Endothelial cell of umbilical vein (primary cell): ENCODE measurements at regions not wholly inside any gene's neighbourhood (a gene's known extent, or its start where the extent isn't known, plus 50 kb on each side); places are given as distances from the start of the nearest gene placed in this dataset.

Source experiments
- BruUV-seq: library from RNA; stranded (reverse); fragments of 400-500 nt; replicated peaks from 2 replicates; lab custom pipeline; 2021; lab: Mats Ljungman, UMichigan
- CTCF ChIA-PET: fragments of 300-600, 350-600 bp; sonication (Branson Sonifier 250); formaldehyde crosslinking; loops from one replicate; lab custom pipeline; 2021; ENCODE audit warnings: antibody characterized with exemption, inconsistent platforms; lab: Charles Lee
- POLR2A ChIA-PET: fragments of 300-600, 350-600 bp; sonication (Branson Sonifier 250); formaldehyde crosslinking; loops from one replicate; lab custom pipeline; 2021; ENCODE audit warnings: antibody characterized with exemption, inconsistent platforms; lab: Charles Lee
- DNase-seq: peaks from one replicate; pipeline ENCODE4 v3.0.0-alpha.2; 2011; ENCODE audit warnings: low read depth, low spot score
- FAIRE-seq: peaks from 2 replicates; lab custom pipeline; 2011; peaks lifted over from hg19 to GRCh38; lab: Jason Lieb, UNC
- H2AFZ ChIP-seq: 2 replicates; pipeline ENCODE4 v1.6.0; 2012; ENCODE audit warnings: low read depth, low read length, control low read depth, inconsistent platforms
- H3K27ac ChIP-seq: 2 replicates; pipeline ENCODE4 v1.5.1; 2011; ENCODE audit warnings: low read depth, mild to moderate bottlenecking, control low read depth, low read length, moderate library complexity; ENCODE audit not compliant: insufficient read depth
- H3K27me3 ChIP-seq, 2 experiments: 2 replicates each; pipeline versions ENCODE4 v1.6.0 to v1.6.1; 2011; ENCODE audit warnings: low read length in 2 of 2, mixed read lengths in 1 of 2; ENCODE audit not compliant: control insufficient read depth in 2 of 2, insufficient read depth in 2 of 2
- H3K36me3 ChIP-seq, 2 experiments: 2 replicates in 1 of 2; 3 replicates in 1 of 2; pipeline ENCODE4 v1.5.1; 2011; ENCODE audit warnings: low read length in 2 of 2, mild to moderate bottlenecking in 1 of 2, moderate library complexity in 1 of 2; ENCODE audit not compliant: control insufficient read depth in 2 of 2, insufficient read depth in 2 of 2; ENCODE audit errors: extremely low read depth in 1 of 2
- H3K4me1 ChIP-seq: 3 replicates; pipeline ENCODE4 v1.5.1; 2011; ENCODE audit warnings: mild to moderate bottlenecking, low read length; ENCODE audit not compliant: control insufficient read depth, insufficient read depth; ENCODE audit errors: extremely low read depth
- H3K4me2 ChIP-seq: 2 replicates; pipeline ENCODE4 v1.6.1; 2011; ENCODE audit warnings: low read length, control low read depth, mixed read lengths; ENCODE audit not compliant: insufficient read depth
- H3K4me3 ChIP-seq, 3 experiments: fragments of 200-600 bp in 1 of 3; sonication (generic), shearing (Covaris generic) in 1 of 3; replicated peaks in 1 of 3; 2 replicates each; pipeline ENCODE4 v1.5.1; 2011 to 2016; ENCODE audit warnings: control low read depth in 3 of 3, low read length in 3 of 3, mild to moderate bottlenecking in 2 of 3, inconsistent platforms in 1 of 3, low read depth in 1 of 3, moderate library complexity in 1 of 3; ENCODE audit not compliant: insufficient read depth in 1 of 3
- H3K79me2 ChIP-seq: 2 replicates; pipeline ENCODE4 v1.6.0; 2012; ENCODE audit warnings: low read length, inconsistent platforms; ENCODE audit not compliant: control insufficient read depth, insufficient read depth
- H3K9ac ChIP-seq: replicated peaks from 2 replicates; pipeline ENCODE3; 2011; ENCODE audit warnings: low read length, control low read depth; ENCODE audit not compliant: insufficient read depth; ENCODE audit errors: extremely low read depth
- H3K9me1 ChIP-seq: replicated peaks from 3 replicates; pipeline ENCODE4 v1.6.0; 2011; ENCODE audit warnings: mild to moderate bottlenecking, low read length; ENCODE audit not compliant: control insufficient read depth, insufficient read depth; ENCODE audit errors: extremely low read depth
- H3K9me3 ChIP-seq: replicated peaks from 2 replicates; pipeline ENCODE4 v1.5.1; 2012; ENCODE audit warnings: low read length, inconsistent platforms; ENCODE audit not compliant: control insufficient read depth, insufficient read depth
- H4K20me1 ChIP-seq: replicated peaks from 2 replicates; pipeline ENCODE3; 2011; ENCODE audit warnings: mild to moderate bottlenecking, low read length; ENCODE audit not compliant: control insufficient read depth, insufficient read depth; ENCODE audit errors: extremely low read depth
- CTCF ChIP-seq, 2 donors: IDR thresholded peaks; 1 replicate in 1 of 2; 2 replicates in 1 of 2; pipeline ENCODE4 v1.5.1; 2011; ENCODE audit warnings: low read length in 2 of 2, mild to moderate bottlenecking in 2 of 2, moderate library complexity in 2 of 2, control low read depth in 1 of 2, inconsistent platforms in 1 of 2, low read depth in 1 of 2; ENCODE audit not compliant: insufficient read depth in 1 of 2; ENCODE audit errors: extremely low read depth in 1 of 2
- EZH2 ChIP-seq: IDR thresholded peaks from 2 replicates; pipeline ENCODE4 v1.6.1; 2012; ENCODE audit warnings: borderline replicate concordance, low read depth, mild to moderate bottlenecking, moderate library complexity, low read length, inconsistent platforms; ENCODE audit not compliant: severe bottlenecking
- FOS ChIP-seq: IDR thresholded peaks from 2 replicates; pipeline ENCODE4 v1.6.1; 2011; ENCODE audit warnings: mild to moderate bottlenecking, low read length, moderate library complexity, borderline replicate concordance; ENCODE audit not compliant: insufficient read depth
- GATA2 ChIP-seq: IDR thresholded peaks from 2 replicates; pipeline ENCODE4 v1.7.0; 2011; ENCODE audit warnings: low read depth, mild to moderate bottlenecking, moderate library complexity, mixed read lengths, low read length; ENCODE audit not compliant: insufficient read length, insufficient read depth
- JUN ChIP-seq: IDR thresholded peaks from 2 replicates; pipeline ENCODE4 v1.6.1; 2011; ENCODE audit warnings: borderline replicate concordance, low read depth; ENCODE audit not compliant: insufficient read length, insufficient read depth
- MAX ChIP-seq: IDR thresholded peaks from 2 replicates; pipeline ENCODE4 v1.6.1; 2011; ENCODE audit not compliant: insufficient read depth, insufficient read length
- MYC ChIP-seq: IDR thresholded peaks from one replicate; pipeline ENCODE4 v1.6.1; 2011; ENCODE audit warnings: mild to moderate bottlenecking, low read depth, low read length
- POLR2A ChIP-seq: IDR thresholded peaks from 2 replicates; pipeline ENCODE4 v1.6.1; 2012; ENCODE audit warnings: low read depth, mild to moderate bottlenecking, control low read depth, low read length
- POLR2AphosphoS5 ChIP-seq: IDR thresholded peaks from 2 replicates; pipeline ENCODE4 v1.6.1; 2012; ENCODE audit warnings: low read depth, mild to moderate bottlenecking, control low read depth, low read length, moderate library complexity; ENCODE audit not compliant: insufficient read depth
- dilution Hi-C: fragments of 300-500 bp; cut with MboI; formaldehyde crosslinking; loops from one replicate; pipeline ENCODE4 v1.15.0; 2019; ENCODE audit warnings: low sequenced_read_pairs; ENCODE audit not compliant: extremely low pct_ligation_motif_present
- intact Hi-C: fragments of 100-400 bp; cut with micrococcal nuclease; formaldehyde crosslinking; loops from one replicate; pipeline ENCODE4 v1.10.0; 2022

GRCh38 chr2:118672571-118673158, 174.8 kb downstream of the EN1 start:
- BruUV-seq, result no TSS peak

More at GRCh38 chr2:118672571-118673158, 174.8 kb downstream of the EN1 start:
- Histone ChIP-seq H3K79me2 (no peaks in the 10 kb centered on the region), H3K4me3 (no peak overlapping the region), H3K9ac (no peak overlapping the region), H3K27ac (no peak overlapping the region), H2AFZ (no peak overlapping the region), H4K20me1 (no peaks in the 10 kb centered on the region), H3K9me3 (no peaks in the 10 kb centered on the region), H3K36me3 (no peaks in the 10 kb centered on the region), H3K27me3 (no peaks in the 10 kb centered on the region), H3K4me1 (no peaks in the 10 kb centered on the region), H3K4me2 (no peak overlapping the region), H3K9me1 (no peaks in the 10 kb centered on the region)
- ChIA-PET POLR2A (no interaction called here), CTCF (no interaction called here)
- no peak for DNase-seq
- TF ChIP-seq CTCF (IDR thresholded peaks at IDR 0.05; ENCODE audit: extremely low read depth in 1 of 2, insufficient read depth in 1 of 2, low read depth in 1 of 2, low read length in 2 of 2), result no peak
- no peak for TF ChIP-seq GATA2
- TF ChIP-seq FOS, result no peak
- TF ChIP-seq MYC, result no peak
- TF ChIP-seq POLR2A, result no peak
- TF ChIP-seq JUN, result no peak
- no peak for TF ChIP-seq MAX
- no peak for TF ChIP-seq EZH2
- TF ChIP-seq POLR2AphosphoS5, result no peak
- FAIRE-seq, result no peak
- dilution Hi-C loops, result no loop called here
- intact Hi-C loops, result no loop called here
